ENCODE measurements at regions not wholly inside any gene's neighbourhood (a gene's known extent, or its start where the extent isn't known, plus 50 kb on each side); places are given as distances from the start of the nearest gene placed in this dataset.

DNA sequence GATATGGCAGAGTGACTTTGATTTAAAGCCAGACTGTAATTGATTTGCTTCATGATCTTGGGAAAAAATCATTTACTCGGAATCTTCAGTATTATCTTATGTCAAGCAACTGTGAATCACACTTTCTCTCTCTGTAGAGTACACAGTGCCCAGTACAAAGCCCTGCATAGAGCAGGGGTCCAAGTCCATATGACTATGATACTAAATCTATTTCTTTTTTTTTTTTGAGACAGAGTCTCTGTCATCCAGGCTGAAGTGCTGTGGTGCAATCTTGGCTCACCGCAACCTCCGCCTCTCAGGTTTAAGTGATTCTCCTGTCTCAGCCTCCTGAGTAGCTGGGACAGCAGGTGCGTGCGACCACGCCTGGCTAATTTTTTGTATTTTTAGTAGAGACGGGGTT is 194.8 kb upstream of the SEMA6A start:
- TF ChIP-seq, protein P1, sequence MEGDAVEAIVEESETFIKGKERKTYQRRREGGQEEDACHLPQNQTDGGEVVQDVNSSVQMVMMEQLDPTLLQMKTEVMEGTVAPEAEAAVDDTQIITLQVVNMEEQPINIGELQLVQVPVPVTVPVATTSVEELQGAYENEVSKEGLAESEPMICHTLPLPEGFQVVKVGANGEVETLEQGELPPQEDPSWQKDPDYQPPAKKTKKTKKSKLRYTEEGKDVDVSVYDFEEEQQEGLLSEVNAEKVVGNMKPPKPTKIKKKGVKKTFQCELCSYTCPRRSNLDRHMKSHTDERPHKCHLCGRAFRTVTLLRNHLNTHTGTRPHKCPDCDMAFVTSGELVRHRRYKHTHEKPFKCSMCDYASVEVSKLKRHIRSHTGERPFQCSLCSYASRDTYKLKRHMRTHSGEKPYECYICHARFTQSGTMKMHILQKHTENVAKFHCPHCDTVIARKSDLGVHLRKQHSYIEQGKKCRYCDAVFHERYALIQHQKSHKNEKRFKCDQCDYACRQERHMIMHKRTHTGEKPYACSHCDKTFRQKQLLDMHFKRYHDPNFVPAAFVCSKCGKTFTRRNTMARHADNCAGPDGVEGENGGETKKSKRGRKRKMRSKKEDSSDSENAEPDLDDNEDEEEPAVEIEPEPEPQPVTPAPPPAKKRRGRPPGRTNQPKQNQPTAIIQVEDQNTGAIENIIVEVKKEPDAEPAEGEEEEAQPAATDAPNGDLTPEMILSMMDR (IDR thresholded peaks at IDR 0.05; ENCODE audit: low read depth, low read length), result no peak
- no peak overlapping the region for H3K4me3 ChIP-seq (ENCODE audit: low read depth, low read length)

DNA sequence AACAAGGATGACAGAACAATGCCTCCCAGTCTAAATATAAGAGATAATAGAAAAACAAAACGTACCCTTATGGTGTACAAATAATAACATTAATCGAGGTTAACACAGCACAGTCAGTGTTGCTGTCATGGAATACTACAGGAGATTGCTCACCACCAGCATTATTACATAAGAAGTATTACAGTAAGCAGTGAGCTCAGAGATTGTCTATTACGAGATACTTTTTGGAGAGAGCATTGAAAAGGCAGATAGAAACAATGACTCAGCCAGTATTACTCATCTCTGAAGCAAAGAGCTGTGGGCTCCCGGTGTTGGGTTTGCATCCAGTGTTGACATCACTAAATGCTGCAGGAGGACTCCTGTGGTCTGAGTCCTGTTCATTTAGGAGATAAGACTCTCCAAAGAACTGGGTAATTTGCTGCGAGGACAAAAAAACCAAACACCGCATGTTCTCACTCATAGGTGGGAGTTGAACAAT is 191.9 kb upstream of the SEMA6A start:
- no peak overlapping the region for H3K4me3 ChIP-seq (ENCODE audit: low read depth, low read length)
- TF ChIP-seq, protein P1 (IDR thresholded peaks at IDR 0.05; ENCODE audit: low read depth, low read length), result no peak

DNA sequence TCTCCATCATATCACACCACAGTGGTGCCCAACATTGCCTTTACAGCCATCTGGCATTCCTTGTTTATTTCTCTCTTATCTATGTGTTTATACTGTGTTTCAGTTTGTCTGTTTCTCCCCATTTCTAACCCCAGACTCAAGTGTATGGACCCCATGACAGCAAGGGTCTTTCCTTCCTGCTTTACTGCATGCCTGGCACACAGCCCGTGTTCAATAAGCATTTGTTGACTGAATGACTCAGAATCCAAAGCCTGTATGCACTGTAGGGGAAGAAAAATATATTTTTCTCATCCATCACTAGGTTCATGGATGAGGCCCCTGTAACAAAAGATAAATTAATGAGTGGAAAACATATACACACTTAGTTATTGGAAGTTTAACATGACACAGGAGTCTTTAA is 190.8 kb upstream of the SEMA6A start:
- TF ChIP-seq, protein P1 (IDR thresholded peaks at IDR 0.05; ENCODE audit: low read depth, low read length), result no peak
- no peak overlapping the region for H3K4me3 ChIP-seq (ENCODE audit: low read depth, low read length)

DNA sequence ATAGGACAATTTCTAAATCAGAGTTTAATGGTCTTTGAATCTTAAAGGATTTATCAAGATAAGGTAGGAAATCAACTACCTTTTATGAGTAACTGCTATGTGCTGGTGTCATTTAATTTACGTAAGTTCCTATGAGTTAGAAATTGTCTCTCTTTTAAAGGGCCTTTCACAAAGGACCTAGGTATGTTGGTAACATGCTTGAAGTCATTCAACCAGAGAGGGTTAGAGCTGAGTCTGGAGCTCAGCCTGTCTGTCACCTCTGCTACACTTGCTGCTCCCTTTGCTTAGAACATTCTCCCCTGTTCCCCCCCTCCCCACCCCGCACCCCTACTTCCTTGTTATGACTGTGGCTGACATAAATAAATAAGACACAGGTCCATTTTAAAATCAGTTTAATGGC is 190.3 kb upstream of the SEMA6A start:
- TF ChIP-seq, protein P1 (IDR thresholded peaks at IDR 0.05; ENCODE audit: low read depth, low read length), result no peak
- H3K4me3 ChIP-seq (ENCODE audit: low read depth, low read length), result no peak overlapping the region

DNA sequence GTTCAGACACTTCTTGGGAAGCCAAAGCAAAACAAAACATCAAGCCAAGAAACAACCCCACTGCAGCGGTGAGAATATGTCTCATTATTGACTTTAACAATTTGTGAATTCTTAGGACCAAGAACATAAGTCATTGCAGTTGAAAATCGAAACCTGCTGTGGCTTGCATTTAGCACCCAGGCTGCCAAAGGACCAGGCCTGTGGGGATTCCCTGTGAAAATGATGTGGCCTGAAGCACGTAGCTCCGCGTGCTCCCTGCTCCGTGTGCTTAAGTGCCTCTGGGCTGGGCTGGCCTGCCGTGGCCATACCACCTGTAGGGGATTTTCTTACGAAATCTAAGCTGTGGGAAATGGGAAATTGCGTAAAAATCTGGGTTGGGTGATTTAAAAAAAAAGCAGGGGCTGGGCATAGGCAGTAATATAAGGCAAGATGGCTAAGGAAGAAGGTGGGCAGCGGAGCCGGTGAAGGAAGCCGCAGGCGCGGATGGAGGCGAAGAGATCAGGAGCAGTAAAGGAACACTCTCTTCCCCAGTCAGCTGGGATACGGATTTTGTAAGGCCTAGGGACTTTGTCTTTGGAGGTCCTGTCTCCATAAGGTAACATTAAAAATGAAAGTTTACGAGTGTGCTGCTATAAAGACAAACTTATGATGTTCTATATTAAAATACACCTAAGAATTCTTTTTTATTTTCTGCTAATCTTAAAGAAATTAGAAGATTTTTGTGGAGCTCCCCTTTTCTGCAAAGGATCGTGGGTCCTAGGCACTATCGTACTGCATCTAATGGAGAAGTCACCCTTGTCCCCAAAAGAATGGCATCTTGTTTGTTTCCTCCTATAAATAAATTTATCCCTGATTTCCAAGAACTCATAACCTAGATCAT is 189.6 kb upstream of the SEMA6A start:
- H3K4me3 ChIP-seq (ENCODE audit: low read depth, low read length), result no peak overlapping the region
- TF ChIP-seq, protein P1 (IDR thresholded peaks at IDR 0.05; ENCODE audit: low read depth, low read length), result no peak

DNA sequence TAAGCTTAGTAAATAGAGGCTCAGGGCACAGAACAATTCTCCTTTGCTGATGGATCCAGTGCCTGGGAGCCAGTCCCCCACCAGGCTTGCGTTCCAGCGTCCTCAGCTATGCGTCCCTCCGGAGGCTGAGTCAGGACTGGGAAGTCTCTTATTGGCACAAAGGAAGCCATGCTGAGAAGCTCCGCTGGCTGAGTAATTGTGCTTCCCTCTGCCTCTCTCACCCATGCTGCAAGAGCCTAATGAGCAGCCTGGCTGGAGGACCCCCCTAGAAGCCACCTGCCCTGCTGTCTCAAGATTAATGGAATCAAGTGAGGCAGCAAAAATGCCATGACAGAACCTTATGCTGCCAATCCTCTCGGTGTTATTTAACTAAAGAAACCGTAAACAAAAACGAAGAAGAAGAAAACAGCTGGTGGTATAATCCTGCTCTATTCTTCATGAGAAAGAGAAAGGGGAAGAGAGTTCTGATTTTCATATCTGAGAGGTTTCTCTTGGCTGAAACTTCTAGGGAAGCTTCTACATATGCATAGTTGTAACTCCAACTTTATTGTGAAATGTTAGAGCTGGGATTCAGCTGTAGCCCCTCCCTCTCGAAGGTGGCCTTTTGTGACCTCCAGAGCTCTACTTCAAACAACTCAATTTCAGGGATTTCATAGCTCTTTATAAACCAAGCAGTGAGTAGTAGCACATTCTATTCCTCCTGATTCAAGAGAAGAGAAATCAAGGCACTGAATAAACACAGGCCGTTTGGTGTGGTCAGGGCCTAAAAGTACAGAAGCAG is 185.4 kb upstream of the SEMA6A start:
- no peak overlapping the region for H3K4me3 ChIP-seq (ENCODE audit: low read depth, low read length)
- TF ChIP-seq, protein P1 (IDR thresholded peaks at IDR 0.05; ENCODE audit: low read depth, low read length), result no peak

DNA sequence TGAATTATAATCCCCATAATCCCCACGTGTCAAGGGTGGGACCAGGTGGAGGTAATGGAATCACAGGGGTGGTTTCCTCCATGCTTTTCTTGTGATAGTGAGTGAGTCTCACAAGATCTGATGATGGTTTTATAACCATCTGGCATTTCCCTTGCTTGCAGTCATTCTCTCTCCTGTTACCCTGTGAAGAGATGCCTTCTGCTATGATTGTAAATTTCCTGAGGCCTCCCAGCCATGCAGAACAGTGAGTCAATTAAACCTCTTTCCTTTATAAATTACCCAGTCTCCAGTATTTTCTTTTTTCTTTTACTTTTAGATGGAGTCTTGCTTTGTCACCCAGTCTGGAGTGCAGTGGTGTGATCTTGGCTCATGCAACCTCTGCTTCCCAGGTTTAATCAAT is 182.7 kb upstream of the SEMA6A start:
- no peak overlapping the region for H3K4me3 ChIP-seq (ENCODE audit: low read depth, low read length)
- TF ChIP-seq, protein P1 (IDR thresholded peaks at IDR 0.05; ENCODE audit: low read depth, low read length), result no peak

Measured in WI38 (cell line).